H9 (cell line): ENCODE measurements at regions not wholly inside any gene's neighbourhood (a gene's known extent, or its start where the extent isn't known, plus 50 kb on each side); places are given as distances from the start of the nearest gene placed in this dataset.

Source experiments
- DNase-seq: peaks from one replicate; pipeline ENCODE4 v3.0.0-alpha.2; 2017
- H2AFZ ChIP-seq: one replicate; pipeline ENCODE4 v1.6.1; 2013; ENCODE audit warnings: mild to moderate bottlenecking, low read length, control low read depth, moderate library complexity
- H2AK5ac ChIP-seq: 2 replicates; pipeline ENCODE4 v1.6.1; 2013; ENCODE audit warnings: low read length, control low read depth, mixed read lengths; ENCODE audit not compliant: insufficient read length
- H2BK120ac ChIP-seq: one replicate; pipeline ENCODE4 v1.6.1; 2013; ENCODE audit warnings: low read depth, mild to moderate bottlenecking, low read length, control low read depth, inconsistent platforms; ENCODE audit not compliant: poor library complexity, severe bottlenecking
- H2BK12ac ChIP-seq: 2 replicates; pipeline ENCODE4 v1.6.1; 2013; ENCODE audit warnings: low read length, control low read depth, mixed read lengths, low read depth; ENCODE audit not compliant: insufficient read length
- H2BK15ac ChIP-seq: 2 replicates; pipeline ENCODE4 v1.6.1; 2013; ENCODE audit warnings: low read depth, low read length, control low read depth
- H2BK20ac ChIP-seq: one replicate; pipeline ENCODE4 v1.6.1; 2013; ENCODE audit warnings: low read depth, mild to moderate bottlenecking, low read length, control low read depth, inconsistent platforms; ENCODE audit not compliant: poor library complexity, severe bottlenecking
- H2BK5ac ChIP-seq: 2 replicates; pipeline ENCODE4 v1.6.1; 2013; ENCODE audit warnings: low read length, control low read depth, mixed read lengths; ENCODE audit not compliant: insufficient read length
- H3K14ac ChIP-seq: 2 replicates; pipeline ENCODE4 v1.6.1; 2013; ENCODE audit warnings: low read length, control low read depth; ENCODE audit not compliant: insufficient read depth
- H3K18ac ChIP-seq: 2 replicates; pipeline ENCODE4 v1.6.1; 2013; ENCODE audit warnings: low read depth, mild to moderate bottlenecking, mixed read lengths, low read length, control low read depth; ENCODE audit not compliant: insufficient read length
- H3K23ac ChIP-seq: 2 replicates; pipeline ENCODE4 v1.6.1; 2013; ENCODE audit warnings: low read length, control low read depth, mixed read lengths, low read depth; ENCODE audit not compliant: insufficient read length
- H3K23me2 ChIP-seq: 2 replicates; pipeline ENCODE4 v1.6.1; 2013; ENCODE audit warnings: low read depth, mild to moderate bottlenecking, mixed read lengths, low read length, control low read depth; ENCODE audit not compliant: insufficient read length, poor library complexity, severe bottlenecking
- H3K27ac ChIP-seq: 2 replicates; pipeline ENCODE4 v1.5.1; 2013; ENCODE audit warnings: low read length, control low read depth, mixed read lengths, low read depth; ENCODE audit not compliant: insufficient read length
- H3K27me3 ChIP-seq: 2 replicates; pipeline ENCODE4 v1.6.1; 2013; ENCODE audit warnings: low read length, control low read depth, inconsistent platforms; ENCODE audit not compliant: insufficient read depth
- H3K4ac ChIP-seq: 2 replicates; pipeline ENCODE4 v1.6.1; 2013; ENCODE audit warnings: low read depth, mild to moderate bottlenecking, control low read depth, inconsistent platforms, low read length, moderate library complexity
- H3K4me1 ChIP-seq: 2 replicates; pipeline ENCODE4 v1.6.1; 2013; ENCODE audit warnings: low read length, control low read depth, inconsistent platforms; ENCODE audit not compliant: insufficient read depth
- H3K4me2 ChIP-seq: 2 replicates; pipeline ENCODE4 v1.6.1; 2013; ENCODE audit warnings: low read length, control low read depth, mixed read lengths; ENCODE audit not compliant: insufficient read length, insufficient read depth
- H3K56ac ChIP-seq: 2 replicates; pipeline ENCODE4 v1.6.1; 2013; ENCODE audit warnings: low read depth, mild to moderate bottlenecking, mixed read lengths, low read length, control low read depth; ENCODE audit not compliant: insufficient read length
- H3K79me1 ChIP-seq: 2 replicates; pipeline ENCODE4 v1.6.1; 2013; ENCODE audit warnings: low read depth, mild to moderate bottlenecking, moderate library complexity, low read length, control low read depth, inconsistent platforms; ENCODE audit not compliant: insufficient read depth, poor library complexity, severe bottlenecking
- H3K79me2 ChIP-seq: 2 replicates; pipeline ENCODE4 v1.6.1; 2013; ENCODE audit warnings: low read length, control low read depth, inconsistent platforms; ENCODE audit not compliant: insufficient read depth
- H3K9ac ChIP-seq: 2 replicates; pipeline ENCODE4 v1.6.1; 2013; ENCODE audit warnings: low read length, control low read depth, mixed read lengths; ENCODE audit not compliant: insufficient read length; ENCODE audit errors: extremely low read depth
- H3K9me3 ChIP-seq: one replicate; pipeline ENCODE4 v1.6.1; 2013; ENCODE audit warnings: low read depth, low read length, inconsistent platforms; ENCODE audit not compliant: control insufficient read depth
- H3T11ph ChIP-seq: one replicate; pipeline ENCODE4 v1.6.1; 2013; ENCODE audit warnings: mild to moderate bottlenecking, low read length, control low read depth, inconsistent platforms
- H4K20me1 ChIP-seq: one replicate; pipeline ENCODE4 v1.6.1; 2013; ENCODE audit not compliant: control insufficient read depth, insufficient read length, insufficient read depth
- H4K5ac ChIP-seq: 2 replicates; pipeline ENCODE4 v1.6.1; 2013; ENCODE audit warnings: low read depth, mild to moderate bottlenecking, mixed read lengths, low read length, control low read depth; ENCODE audit not compliant: insufficient read length
- H4K8ac ChIP-seq: replicated peaks from 2 replicates; pipeline ENCODE4 v1.6.1; 2013; ENCODE audit warnings: low read length, control low read depth, mixed read lengths, low read depth; ENCODE audit not compliant: insufficient read length
- H4K91ac ChIP-seq: 2 replicates; pipeline ENCODE4 v1.6.1; 2013; ENCODE audit warnings: low read depth, mild to moderate bottlenecking, moderate library complexity, mixed read lengths, low read length, control low read depth; ENCODE audit not compliant: insufficient read length
- H3K27ac Mint-ChIP-seq, 3 experiments: 2 replicates in 2 of 3; 3 replicates in 1 of 3; pipeline ENCODE4 v1.8.0; 2020 to 2021; ENCODE audit warnings: mixed read lengths in 3 of 3, mild to moderate bottlenecking in 1 of 3, moderate library complexity in 1 of 3
- H3K27me3 Mint-ChIP-seq: 2 replicates; pipeline ENCODE4 v1.8.0; 2021; ENCODE audit warnings: low read depth, mild to moderate bottlenecking, moderate library complexity, mixed read lengths
- H3K36me3 Mint-ChIP-seq, 3 experiments: 2 replicates in 2 of 3; 3 replicates in 1 of 3; pipeline ENCODE4 v1.8.0; 2020 to 2021; ENCODE audit warnings: low read depth in 3 of 3, mixed read lengths in 3 of 3; ENCODE audit not compliant: insufficient read depth in 1 of 3
- H3K4me1 Mint-ChIP-seq, 2 experiments: 2 replicates each; pipeline ENCODE4 v1.8.0; 2020; ENCODE audit warnings: mixed read lengths in 2 of 2
- H3K4me3 Mint-ChIP-seq, 2 experiments: 2 replicates in 1 of 2; 3 replicates in 1 of 2; pipeline ENCODE4 v1.8.0; 2020 to 2021; ENCODE audit warnings: mild to moderate bottlenecking in 2 of 2, mixed read lengths in 2 of 2, moderate library complexity in 1 of 2
- H3K9me3 Mint-ChIP-seq, 2 experiments: 2 replicates in 1 of 2; 3 replicates in 1 of 2; pipeline ENCODE4 v1.8.0; 2020; ENCODE audit warnings: mild to moderate bottlenecking in 2 of 2, mixed read lengths in 2 of 2, moderate library complexity in 1 of 2
- WGBS: extraction: QIAGEN DNeasy Blood & Tissue Kit; methylation state at CpG from one replicate; pipeline ENCODE4 v1.1.7; 2013; ENCODE audit warnings: missing lambda C conversion rate, low lambda C conversion rate, mixed read lengths; ENCODE audit not compliant: insufficient read length; ENCODE audit errors: extremely low coverage; 5-methylcytosine and 5-hydroxymethylcytosine counted together
- TF ChIP-seq, protein P1 (sequence below): fragments of 200-600 bp; sonication (generic); conservative IDR thresholded peaks from 3 replicates; pipeline ENCODE4 v1.8.0; 2021; ENCODE audit warnings: antibody characterized with exemption, mild to moderate bottlenecking

DNA sequence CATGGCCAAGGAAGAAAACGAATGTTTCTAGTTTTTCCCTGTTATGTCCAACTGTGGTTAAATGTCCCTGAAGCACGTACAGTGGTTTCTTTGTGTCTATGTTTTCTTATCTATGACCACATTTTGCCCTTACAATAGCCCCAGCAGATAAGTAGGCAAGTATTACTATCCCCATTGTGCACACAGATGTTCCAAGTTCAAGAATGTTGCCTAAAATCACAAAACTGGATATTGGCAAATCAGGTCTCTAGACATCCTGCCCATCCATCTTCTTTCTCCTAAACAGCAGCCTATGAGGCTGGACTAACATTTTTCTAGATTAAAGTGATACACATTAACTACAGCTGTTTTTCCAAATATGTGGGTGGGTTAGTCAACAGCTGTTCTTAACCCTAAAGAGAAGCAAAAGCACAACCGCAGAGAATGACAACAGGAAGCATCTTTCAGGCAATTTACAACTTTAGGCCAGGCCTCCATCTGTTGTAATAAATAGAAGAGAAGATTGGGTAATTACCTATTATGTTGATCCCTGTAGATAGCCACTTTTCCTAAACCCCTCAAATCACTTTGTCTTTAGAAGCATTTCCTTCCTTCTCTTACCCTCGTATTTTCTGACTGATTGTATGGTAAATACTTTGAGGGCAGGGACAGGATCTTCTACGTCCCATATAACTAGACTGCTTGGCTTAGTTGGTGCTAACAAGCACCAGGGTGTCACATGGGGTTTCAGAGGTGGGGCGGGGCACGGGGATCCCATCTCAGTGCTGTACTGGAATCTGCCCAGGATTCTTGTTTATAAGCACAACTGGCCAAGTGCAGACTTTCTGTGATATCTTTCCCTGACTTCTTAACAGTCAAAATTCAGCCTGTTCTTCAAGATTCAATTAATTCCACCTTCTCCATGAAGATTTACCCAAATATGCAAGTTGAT, 132.1 kb upstream of the SETBP1 start:
- Mint-ChIP-seq H3K36me3 (no peaks in the 10 kb centered on the region), H3K27ac (no peak overlapping the region), H3K4me1 (peaks cover 7 to 8% of the 10 kb centered on the region in 2 experiments), H3K4me3 (no peak overlapping the region), H3K27me3 (no peaks in the 10 kb centered on the region), H3K9me3 (peaks cover 0 to 3% of the 10 kb centered on the region in 2 experiments; a peak in 1 of 5 replicates)
- no peak for DNase-seq
- Histone ChIP-seq H4K8ac (no peak overlapping the region), H2BK12ac (no peak overlapping the region), H2AK5ac (no peak overlapping the region), H2BK15ac (no peak overlapping the region), H3K4me2 (no peak overlapping the region), H3K4ac (no peak overlapping the region), H4K91ac (no peak overlapping the region), H2BK120ac (no peak overlapping the region), H3K14ac (no peak overlapping the region), H3K9ac (no peak overlapping the region), H3K79me2 (no peaks in the 10 kb centered on the region), H3K9me3 (no peaks in the 10 kb centered on the region), H4K20me1 (no peaks in the 10 kb centered on the region), H3K27me3 (no peaks in the 10 kb centered on the region), H3K4me1 (no peaks in the 10 kb centered on the region), H2BK5ac (no peak overlapping the region), H3K18ac (no peak overlapping the region), H3K23ac (no peak overlapping the region), H3K23me2 (no peaks in the 10 kb centered on the region), H2BK20ac (no peak overlapping the region), H2AFZ (no peak overlapping the region), H3K27ac (no peak overlapping the region), H3K56ac (no peak overlapping the region), H3T11ph (no peak overlapping the region), H3K79me1 (no peaks in the 10 kb centered on the region), H4K5ac (no peak overlapping the region)
- WGBS, result no CpG with 5 or more reads among the region's 7 CpGs
- TF ChIP-seq, protein P1, sequence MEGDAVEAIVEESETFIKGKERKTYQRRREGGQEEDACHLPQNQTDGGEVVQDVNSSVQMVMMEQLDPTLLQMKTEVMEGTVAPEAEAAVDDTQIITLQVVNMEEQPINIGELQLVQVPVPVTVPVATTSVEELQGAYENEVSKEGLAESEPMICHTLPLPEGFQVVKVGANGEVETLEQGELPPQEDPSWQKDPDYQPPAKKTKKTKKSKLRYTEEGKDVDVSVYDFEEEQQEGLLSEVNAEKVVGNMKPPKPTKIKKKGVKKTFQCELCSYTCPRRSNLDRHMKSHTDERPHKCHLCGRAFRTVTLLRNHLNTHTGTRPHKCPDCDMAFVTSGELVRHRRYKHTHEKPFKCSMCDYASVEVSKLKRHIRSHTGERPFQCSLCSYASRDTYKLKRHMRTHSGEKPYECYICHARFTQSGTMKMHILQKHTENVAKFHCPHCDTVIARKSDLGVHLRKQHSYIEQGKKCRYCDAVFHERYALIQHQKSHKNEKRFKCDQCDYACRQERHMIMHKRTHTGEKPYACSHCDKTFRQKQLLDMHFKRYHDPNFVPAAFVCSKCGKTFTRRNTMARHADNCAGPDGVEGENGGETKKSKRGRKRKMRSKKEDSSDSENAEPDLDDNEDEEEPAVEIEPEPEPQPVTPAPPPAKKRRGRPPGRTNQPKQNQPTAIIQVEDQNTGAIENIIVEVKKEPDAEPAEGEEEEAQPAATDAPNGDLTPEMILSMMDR, result no peak
